Effector memory CD8-positive, alpha-beta T cell (primary cell): ENCODE measurements at regions not wholly inside any gene's neighbourhood (a gene's known extent, or its start where the extent isn't known, plus 50 kb on each side); places are given as distances from the start of the nearest gene placed in this dataset.

Experiments
- ATAC-seq: fragments of 150-1000 bp; cut with Tn5 transposase; replicated peaks from 2 replicates; pipeline ENCODE4 v1.10.0; 2021; ENCODE audit warnings: mild to moderate bottlenecking, moderate library complexity
- DNase-seq, 3 experiments: peaks; one replicate each; pipeline ENCODE4 v3.0.0; 2021
- H3K27ac Mint-ChIP-seq, 2 donors: one replicate each; pipeline ENCODE4 v1.8.0; 2022; ENCODE audit warnings: mild to moderate bottlenecking in 2 of 2, mixed read lengths in 2 of 2, moderate library complexity in 2 of 2
- H3K27me3 Mint-ChIP-seq, 2 donors: one replicate each; pipeline ENCODE4 v1.8.0; 2022; ENCODE audit warnings: mixed read lengths in 2 of 2
- H3K36me3 Mint-ChIP-seq: one replicate; pipeline ENCODE4 v1.8.0; 2022; ENCODE audit warnings: mild to moderate bottlenecking, moderate library complexity, mixed read lengths; ENCODE audit not compliant: insufficient read depth
- H3K4me1 Mint-ChIP-seq, 2 donors: one replicate each; pipeline ENCODE4 v1.8.0; 2022; ENCODE audit warnings: low read depth in 2 of 2, mixed read lengths in 2 of 2
- H3K4me3 Mint-ChIP-seq, 2 donors: one replicate each; pipeline ENCODE4 v1.8.0; 2022; ENCODE audit warnings: mild to moderate bottlenecking in 2 of 2, mixed read lengths in 2 of 2, moderate library complexity in 2 of 2
- H3K9me3 Mint-ChIP-seq, 2 donors: one replicate each; pipeline ENCODE4 v1.8.0; 2022; ENCODE audit warnings: mixed read lengths in 2 of 2

DNA sequence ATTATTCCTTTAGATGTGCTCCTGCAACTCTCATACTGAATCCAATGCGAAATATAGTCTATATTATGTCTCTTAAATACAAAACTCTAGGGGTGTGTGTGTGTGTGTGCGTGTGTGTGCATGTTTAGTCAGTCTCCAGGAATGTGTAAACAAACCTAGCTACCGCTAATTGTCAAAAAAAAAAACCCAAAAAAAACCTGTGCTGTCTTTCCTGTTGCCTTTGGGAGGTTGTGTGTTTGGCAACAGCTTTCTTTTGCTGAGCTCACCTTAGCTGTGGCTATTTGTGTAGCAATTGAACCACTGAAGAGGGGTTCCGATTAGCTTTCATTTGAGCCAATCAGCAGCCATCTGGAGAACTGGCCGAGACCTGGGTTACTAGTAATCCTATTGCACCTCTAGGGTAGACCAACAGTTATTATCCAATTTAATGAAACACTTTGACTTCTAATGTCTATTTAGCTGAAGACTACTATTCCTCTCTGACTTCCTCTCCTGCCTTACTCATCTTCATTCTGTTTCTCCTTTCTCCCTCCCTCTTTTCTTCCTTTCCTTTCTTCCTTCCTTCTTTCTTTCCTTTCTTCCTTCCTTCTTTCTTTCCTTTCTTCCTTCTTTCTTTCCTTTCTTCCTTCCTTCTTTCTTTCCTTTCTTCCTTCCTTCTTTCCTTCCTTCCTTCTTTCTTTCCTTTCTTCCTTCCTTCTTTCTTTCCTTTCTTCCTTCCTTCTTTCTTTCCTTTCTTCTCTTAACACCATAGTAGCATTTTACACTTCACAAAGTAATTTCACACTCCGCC, 471.1 kb downstream of the GBA3 start:
- Mint-ChIP-seq H3K36me3 (no peaks in the 10 kb centered on the region), H3K4me1 (no peaks in the 10 kb centered on the region), H3K9me3 (peaks cover 14 to 17% of the 10 kb centered on the region in 2 donors), H3K4me3 (no peak overlapping the region), H3K27ac (no peak overlapping the region), H3K27me3 (no peaks in the 10 kb centered on the region)
- DNase-seq, result no peak
- no peak for ATAC-seq

DNA sequence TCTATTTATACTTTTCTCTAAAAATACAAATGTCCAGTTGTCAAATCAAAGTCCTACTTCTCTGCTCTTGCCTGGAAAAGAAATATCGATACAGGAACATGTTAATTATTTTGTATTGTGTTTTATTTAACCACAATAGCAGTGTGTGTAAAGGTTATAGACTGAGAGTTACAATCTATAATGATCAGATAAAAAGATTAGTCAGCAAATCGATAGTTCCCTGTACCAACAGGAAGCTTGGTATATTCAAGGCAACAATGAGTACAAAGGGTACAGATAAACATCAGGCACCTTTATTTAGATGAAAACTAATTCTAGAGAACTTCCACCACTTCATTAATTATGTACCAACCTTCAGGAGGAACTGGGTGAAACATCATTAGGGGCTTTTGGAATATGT, 469.5 kb downstream of the GBA3 start:
- no peak overlapping the region for H3K4me3 Mint-ChIP-seq
- no peak for ATAC-seq

DNA sequence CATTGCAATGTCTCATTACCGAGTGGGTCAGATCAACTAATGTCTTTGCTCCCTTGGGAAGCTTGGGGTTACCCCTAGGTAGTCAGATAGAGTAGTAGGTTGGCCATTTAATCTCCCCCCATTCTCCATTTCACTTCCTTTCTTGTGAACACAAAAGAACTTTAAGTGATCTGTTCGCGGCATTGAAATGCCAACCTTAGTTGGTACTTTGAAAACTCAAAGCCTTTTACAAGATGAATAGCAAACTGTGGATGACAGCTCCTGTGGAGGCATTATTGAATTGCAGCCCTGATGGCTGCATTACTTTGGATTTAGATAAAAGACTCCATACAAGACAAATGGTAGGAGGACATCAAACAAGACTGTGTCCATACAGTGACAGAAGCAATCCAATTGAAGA, 469.1 kb downstream of the GBA3 start:
- Mint-ChIP-seq H3K4me3 (no peak overlapping the region), H3K27ac (no peak overlapping the region), H3K27me3 (no peaks in the 10 kb centered on the region), H3K9me3 (peaks cover 12 to 31% of the 10 kb centered on the region in 2 donors), H3K4me1 (no peaks in the 10 kb centered on the region), H3K36me3 (no peaks in the 10 kb centered on the region)
- no peak for DNase-seq
- ATAC-seq, result no peak

More for the DNA sequence above, 469.5 kb downstream of the GBA3 start:
- no peaks in the 10 kb centered on the region for H3K36me3 Mint-ChIP-seq
- H3K27ac Mint-ChIP-seq, result no peak overlapping the region
- H3K4me1 Mint-ChIP-seq, result no peaks in the 10 kb centered on the region
- no peak for DNase-seq
- H3K9me3 Mint-ChIP-seq, result peaks cover 12 to 31% of the 10 kb centered on the region in 2 donors
- H3K27me3 Mint-ChIP-seq, result no peaks in the 10 kb centered on the region

DNA sequence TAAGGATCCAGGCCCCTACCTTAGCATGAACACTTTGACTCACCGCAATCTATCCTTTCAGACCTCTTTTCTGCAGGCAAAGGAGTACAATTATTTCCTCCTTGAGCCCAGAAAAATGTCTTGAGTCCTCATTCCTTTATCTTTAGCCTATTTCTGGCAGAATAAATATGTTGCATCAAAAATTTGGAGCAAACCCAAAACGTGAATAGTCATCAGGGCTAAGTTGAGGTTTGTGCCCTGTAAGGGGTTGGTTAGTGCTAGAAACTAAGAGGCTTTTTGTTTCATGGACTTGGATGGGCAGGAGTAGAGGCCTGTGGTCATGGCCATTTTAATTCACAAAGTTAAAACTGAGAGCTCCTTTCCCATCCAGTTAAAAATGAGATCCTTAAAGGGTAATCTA, 460.3 kb downstream of the GBA3 start:
- no peak for DNase-seq
- H3K4me1 Mint-ChIP-seq, result no peaks in the 10 kb centered on the region
- H3K36me3 Mint-ChIP-seq, result no peaks in the 10 kb centered on the region
- no peaks in the 10 kb centered on the region for H3K27me3 Mint-ChIP-seq
- no peak overlapping the region for H3K4me3 Mint-ChIP-seq
- H3K27ac Mint-ChIP-seq, result no peak overlapping the region
- no peak for ATAC-seq
- H3K9me3 Mint-ChIP-seq, result peaks cover 4 to 15% of the 10 kb centered on the region in 2 donors

DNA sequence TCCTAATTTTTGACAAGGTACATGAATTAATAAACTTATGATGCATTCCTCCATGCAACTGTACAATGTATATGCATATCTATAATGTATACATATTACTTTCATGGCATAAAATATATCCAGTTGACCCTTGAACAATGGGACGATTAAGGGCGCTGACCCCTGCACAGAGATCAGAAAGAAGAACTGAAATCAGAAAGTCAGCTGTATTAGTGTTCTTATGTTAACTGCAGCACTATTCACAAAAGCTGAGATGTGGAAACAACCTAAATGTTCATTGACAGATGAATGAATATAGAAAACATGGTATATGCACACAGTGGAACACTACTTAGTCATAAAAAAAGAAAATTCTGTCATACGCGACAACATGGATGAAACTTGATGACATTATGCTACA, 457.1 kb downstream of the GBA3 start:
- no peak overlapping the region for H3K27ac Mint-ChIP-seq
- no peak for DNase-seq
- H3K4me3 Mint-ChIP-seq, result no peak overlapping the region
- no peaks in the 10 kb centered on the region for H3K36me3 Mint-ChIP-seq
- peaks cover 5 to 8% of the 10 kb centered on the region in 2 donors for H3K9me3 Mint-ChIP-seq
- H3K4me1 Mint-ChIP-seq, result no peaks in the 10 kb centered on the region
- no peak for ATAC-seq
- no peaks in the 10 kb centered on the region for H3K27me3 Mint-ChIP-seq

DNA sequence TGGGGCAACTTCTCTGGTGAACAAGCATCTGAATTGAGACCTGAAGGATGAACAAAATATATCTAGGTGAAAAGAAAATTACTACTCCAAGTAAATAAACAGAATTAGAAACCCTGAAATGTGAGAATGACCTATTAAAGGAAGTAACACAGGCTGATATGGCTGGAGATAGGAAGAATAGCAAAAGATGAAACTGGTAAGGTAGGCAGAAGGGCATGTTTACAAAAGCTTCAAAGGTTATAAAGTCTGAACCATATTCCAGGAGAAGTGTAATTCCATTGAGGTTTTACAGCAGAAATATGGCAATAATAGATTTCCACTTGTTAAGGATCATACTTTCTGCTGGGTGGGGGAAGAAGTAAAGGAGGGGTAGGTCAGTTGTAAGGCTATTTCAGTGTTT, 452.0 kb downstream of the GBA3 start:
- no peaks in the 10 kb centered on the region for H3K36me3 Mint-ChIP-seq
- H3K4me3 Mint-ChIP-seq, result no peak overlapping the region
- H3K9me3 Mint-ChIP-seq, result peaks cover 8% of the 10 kb centered on the region in 2 donors
- no peak overlapping the region for H3K27ac Mint-ChIP-seq
- no peaks in the 10 kb centered on the region for H3K4me1 Mint-ChIP-seq
- H3K27me3 Mint-ChIP-seq, result no peaks in the 10 kb centered on the region
- no peak for ATAC-seq
- no peak for DNase-seq

DNA sequence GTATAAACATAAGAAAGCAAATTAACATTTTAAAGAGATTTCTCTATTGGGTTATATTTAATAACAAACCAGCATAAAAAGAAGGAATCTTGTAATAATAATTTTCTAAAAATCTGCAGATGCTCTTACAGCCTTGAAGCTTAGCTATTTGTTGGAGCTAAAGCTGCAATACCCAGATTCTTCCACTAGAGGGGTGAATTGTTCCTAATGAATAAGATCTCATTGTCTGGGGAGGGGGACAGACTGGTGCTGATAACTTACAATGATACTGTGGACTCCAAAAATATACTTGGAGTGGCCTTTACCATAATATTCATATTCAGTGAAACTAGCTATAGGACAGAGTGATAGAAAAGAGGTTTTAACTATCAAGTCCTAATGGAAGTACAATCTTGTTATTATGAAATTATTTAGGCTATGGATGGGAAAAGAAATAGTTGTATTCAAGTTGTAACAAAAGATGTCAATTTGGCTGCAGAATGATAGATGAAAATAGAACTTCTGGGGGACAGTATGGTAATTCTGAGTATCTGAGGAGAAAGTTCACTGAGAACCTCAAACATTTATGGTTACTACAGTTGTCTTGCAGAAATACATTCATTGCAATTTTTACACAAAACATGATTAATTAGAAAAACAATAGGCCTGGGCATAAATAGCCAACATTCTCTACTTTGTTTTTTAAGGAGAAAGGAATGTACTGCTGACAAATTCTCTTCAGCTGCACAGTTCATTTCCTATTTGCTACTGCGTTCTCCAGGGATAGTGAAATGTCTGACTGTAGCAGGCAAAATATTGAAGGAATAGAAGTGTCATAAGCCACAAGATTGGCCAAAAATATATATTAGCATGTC, 443.3 kb downstream of the GBA3 start:
- no peak overlapping the region for H3K27ac Mint-ChIP-seq
- DNase-seq (no peak), ATAC-seq (no peak)
- H3K36me3 Mint-ChIP-seq, result no peaks in the 10 kb centered on the region
- H3K4me1 Mint-ChIP-seq, result no peaks in the 10 kb centered on the region
- no peak overlapping the region for H3K4me3 Mint-ChIP-seq
- H3K9me3 Mint-ChIP-seq, result no peaks in the 10 kb centered on the region
- H3K27me3 Mint-ChIP-seq, result no peaks in the 10 kb centered on the region

DNA sequence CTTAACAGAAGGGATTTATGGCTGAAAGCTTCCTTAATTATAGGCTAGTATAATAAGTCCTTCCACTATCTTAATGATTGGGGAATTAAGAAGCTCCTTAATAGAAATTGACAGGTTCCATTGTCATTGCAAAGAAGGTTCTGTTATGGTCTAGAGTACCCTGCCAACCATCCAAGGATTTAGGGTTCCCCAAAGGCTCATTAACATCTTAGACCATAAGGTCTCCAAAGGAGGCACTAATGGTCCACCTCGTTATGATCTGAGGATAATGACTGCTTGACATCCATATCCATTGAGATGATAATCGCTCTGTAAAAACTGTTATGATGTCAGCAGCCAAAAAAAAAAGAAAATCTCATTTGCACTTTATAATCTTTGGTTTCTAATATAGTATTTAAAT, 441.6 kb downstream of the GBA3 start:
- Mint-ChIP-seq H3K4me3 (no peak overlapping the region), H3K36me3 (no peaks in the 10 kb centered on the region), H3K9me3 (peaks cover 0 to 1% of the 10 kb centered on the region in 2 donors), H3K4me1 (no peaks in the 10 kb centered on the region), H3K27me3 (no peaks in the 10 kb centered on the region), H3K27ac (no peak overlapping the region)
- DNase-seq, result no peak
- ATAC-seq, result no peak

DNA sequence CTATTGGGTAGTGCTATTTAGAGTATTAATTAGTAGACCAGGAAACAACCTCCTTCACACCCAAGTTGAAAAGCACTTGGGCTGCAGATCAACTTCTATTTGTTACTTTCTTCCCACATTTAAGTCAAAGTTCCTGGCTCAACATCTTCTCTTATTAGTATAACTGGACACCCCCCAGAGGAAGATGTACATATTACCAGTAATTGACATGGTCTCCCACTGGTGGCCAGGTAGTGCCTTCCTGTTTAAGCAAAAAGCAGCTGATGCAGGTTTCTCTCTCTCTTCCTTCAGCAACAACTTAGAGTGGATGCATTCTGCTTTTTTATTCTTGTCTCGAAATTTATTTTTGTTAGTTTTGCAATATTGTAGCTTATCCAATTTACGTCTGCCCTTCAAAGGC, 438.1 kb downstream of the GBA3 start:
- no peak for DNase-seq
- Mint-ChIP-seq H3K4me1 (no peaks in the 10 kb centered on the region), H3K36me3 (no peaks in the 10 kb centered on the region), H3K4me3 (no peak overlapping the region), H3K27me3 (no peaks in the 10 kb centered on the region), H3K27ac (no peak overlapping the region), H3K9me3 (peaks cover 9 to 10% of the 10 kb centered on the region in 2 donors)
- ATAC-seq, result no peak

DNA sequence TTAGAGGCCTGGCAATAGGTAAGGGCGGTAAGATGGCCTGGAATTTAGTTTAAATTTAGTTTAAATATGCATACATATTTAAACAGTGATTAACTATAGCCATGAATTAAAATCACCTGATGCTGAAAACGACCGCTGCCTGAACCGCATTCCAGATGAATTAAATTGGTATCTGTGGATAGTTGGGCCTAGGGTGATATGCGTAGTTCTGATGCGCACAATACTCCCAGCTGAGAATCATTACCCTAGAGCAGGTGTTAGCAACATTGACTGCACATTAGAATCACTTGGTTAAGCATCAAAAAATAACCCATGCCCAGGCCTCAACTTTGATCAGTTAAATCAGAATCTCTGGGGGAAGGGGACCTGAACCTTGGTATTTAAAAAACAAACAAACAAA, 432.4 kb downstream of the GBA3 start:
- no peak overlapping the region for H3K4me3 Mint-ChIP-seq
- H3K4me1 Mint-ChIP-seq, result no peaks in the 10 kb centered on the region
- H3K27ac Mint-ChIP-seq, result no peak overlapping the region
- H3K36me3 Mint-ChIP-seq, result no peaks in the 10 kb centered on the region
- no peak for DNase-seq
- peaks cover 21 to 31% of the 10 kb centered on the region in 2 donors for H3K9me3 Mint-ChIP-seq
- H3K27me3 Mint-ChIP-seq, result no peaks in the 10 kb centered on the region
- ATAC-seq, result no peak

DNA sequence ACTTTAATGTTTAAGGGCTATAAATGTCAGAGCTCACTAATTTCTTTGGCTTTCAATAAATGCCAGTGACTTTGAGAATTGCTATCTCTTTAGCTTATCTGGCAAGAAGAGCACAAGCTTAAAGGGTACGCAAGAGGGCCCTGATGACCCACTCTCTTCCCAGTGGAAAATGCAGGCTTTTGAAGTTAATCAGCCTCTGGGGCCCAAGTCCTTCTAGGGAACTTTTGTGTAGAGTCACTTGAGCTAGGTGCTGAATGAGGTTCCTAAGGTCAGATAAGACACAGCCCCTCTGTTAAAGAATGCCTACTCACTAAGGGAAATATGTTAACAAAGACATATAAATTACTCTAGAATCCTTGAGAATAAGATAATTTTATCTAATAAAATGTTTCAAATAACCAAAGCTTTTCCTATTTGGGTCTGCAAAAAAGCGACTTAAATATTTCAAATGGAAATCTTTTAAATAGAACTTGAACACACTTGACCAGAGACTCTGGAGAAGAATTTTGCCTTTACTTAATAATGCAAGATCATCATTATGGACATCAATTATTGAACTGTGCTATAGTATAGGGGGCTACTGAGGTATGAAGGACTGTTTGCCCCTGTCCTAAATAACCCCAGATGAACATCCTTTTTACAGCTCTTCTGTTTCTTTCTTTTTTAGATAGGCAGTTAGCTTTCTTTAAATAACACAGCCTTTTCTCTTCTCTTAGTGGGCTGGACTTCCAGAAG, 430.1 kb downstream of the GBA3 start:
- no peak overlapping the region for H3K4me3 Mint-ChIP-seq
- no peaks in the 10 kb centered on the region for H3K27me3 Mint-ChIP-seq
- no peaks in the 10 kb centered on the region for H3K4me1 Mint-ChIP-seq
- no peaks in the 10 kb centered on the region for H3K36me3 Mint-ChIP-seq
- no peak for DNase-seq
- H3K27ac Mint-ChIP-seq, result no peak overlapping the region
- peaks cover 20 to 24% of the 10 kb centered on the region in 2 donors for H3K9me3 Mint-ChIP-seq
- ATAC-seq, result no peak

DNA sequence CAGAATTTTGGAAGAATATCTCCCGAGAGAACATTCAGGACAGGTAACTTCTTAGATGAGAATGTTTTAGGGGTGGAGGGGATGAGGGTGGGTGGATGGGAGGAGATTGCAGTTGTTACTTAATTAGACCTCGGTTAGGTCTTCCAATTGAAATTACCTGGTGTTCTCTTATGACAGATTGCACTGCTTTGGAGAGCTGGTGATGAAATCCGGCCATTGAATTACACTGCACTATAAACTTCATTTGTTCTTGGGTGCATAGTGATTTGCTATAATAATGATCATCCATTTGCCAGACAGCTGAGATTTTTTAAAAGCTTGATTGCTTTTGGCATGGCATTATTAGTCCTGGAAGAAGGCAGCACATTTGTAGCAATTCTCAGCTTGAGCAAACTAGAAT, 427.6 kb downstream of the GBA3 start:
- H3K36me3 Mint-ChIP-seq, result no peaks in the 10 kb centered on the region
- ATAC-seq (no peak), DNase-seq (no peak)
- H3K9me3 Mint-ChIP-seq, result peaks cover 15 to 17% of the 10 kb centered on the region in 2 donors
- no peak overlapping the region for H3K4me3 Mint-ChIP-seq
- no peaks in the 10 kb centered on the region for H3K27me3 Mint-ChIP-seq
- no peaks in the 10 kb centered on the region for H3K4me1 Mint-ChIP-seq
- no peak overlapping the region for H3K27ac Mint-ChIP-seq

DNA sequence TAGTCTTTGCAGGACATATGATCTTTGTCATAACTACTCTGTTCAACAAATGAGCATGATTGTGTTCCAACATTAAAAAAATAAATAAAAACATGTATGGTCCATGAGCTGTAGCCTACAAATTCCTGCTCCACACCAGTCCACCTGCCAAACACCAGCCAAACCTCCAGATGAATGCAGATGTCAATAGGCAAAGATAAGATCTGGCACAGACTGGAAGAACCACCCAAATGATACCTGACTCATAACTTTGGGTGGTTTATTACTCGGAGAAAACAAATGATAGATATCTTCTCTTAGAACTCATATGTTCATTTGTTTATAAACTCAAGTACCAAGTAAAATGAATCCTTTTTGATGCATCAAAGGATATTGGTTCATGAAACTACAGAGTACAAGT, 425.1 kb downstream of the GBA3 start:
- no peak overlapping the region for H3K4me3 Mint-ChIP-seq
- H3K27ac Mint-ChIP-seq, result no peak overlapping the region
- no peak for ATAC-seq
- no peaks in the 10 kb centered on the region for H3K36me3 Mint-ChIP-seq
- no peaks in the 10 kb centered on the region for H3K4me1 Mint-ChIP-seq
- peaks cover 7 to 19% of the 10 kb centered on the region in 2 donors for H3K9me3 Mint-ChIP-seq
- no peaks in the 10 kb centered on the region for H3K27me3 Mint-ChIP-seq
- no peak for DNase-seq
